Stimulated activated CD8-positive, alpha-beta memory T cell treated with anti-CD3 and anti-CD28 coated beads, Interleukin-12 subunit alpha, Interleukin-12 subunit beta, amount 100 ng/mL, for 1 hour (primary cell): ENCODE measurements at regions not wholly inside any gene's neighbourhood (a gene's known extent, or its start where the extent isn't known, plus 50 kb on each side); places are given as distances from the start of the nearest gene placed in this dataset.
"Not testable (repeated sequence)": the region's sequence is repeated elsewhere in the genome, so short reads cannot be mapped to it uniquely, and the experiment has no call there.

Experiments used
- DNase-seq: peaks from one replicate; pipeline ENCODE4 v3.0.0-alpha.2; 2020; ENCODE audit warnings: low read depth

DNA sequence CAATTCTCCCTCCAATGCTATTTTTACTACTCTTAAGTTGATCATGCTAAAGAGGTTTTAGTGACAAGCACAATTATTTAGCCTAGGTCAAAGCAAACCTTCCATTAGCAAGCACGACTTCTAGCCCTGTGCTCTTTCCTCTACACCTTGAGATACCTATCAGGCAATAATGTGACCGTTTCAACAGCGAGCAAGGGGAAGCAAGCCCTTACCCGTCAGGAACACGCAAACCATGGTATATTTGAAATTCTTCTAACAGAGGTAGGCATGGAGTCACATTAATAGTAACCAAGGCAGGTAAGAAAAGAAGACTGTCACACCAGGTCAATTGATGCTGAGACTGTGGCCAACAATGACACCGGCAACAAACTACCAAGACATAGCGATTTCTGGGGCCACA lies 68.9 kb upstream of the VGLL4 start:
- no peak for DNase-seq

DNA sequence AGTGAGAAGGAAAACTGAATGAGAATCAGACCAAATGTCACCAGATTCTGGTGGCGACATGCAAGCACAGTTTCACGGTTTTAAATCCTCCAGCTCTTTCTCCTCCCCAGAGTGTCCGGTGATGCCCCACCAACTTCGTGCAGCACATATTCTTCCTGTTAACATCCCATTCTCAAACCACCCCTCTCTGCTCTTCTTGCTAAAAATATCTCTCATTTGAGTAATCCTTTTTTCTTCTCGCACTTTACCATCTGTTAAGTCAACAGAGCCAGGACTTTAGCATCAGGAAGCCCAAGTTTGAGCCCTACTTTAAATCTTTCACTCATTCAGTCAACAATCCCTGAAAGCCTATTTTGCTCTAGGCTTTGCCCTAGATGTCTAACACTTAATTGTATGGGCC lies 68.2 kb upstream of the VGLL4 start:
- no peak for DNase-seq

DNA sequence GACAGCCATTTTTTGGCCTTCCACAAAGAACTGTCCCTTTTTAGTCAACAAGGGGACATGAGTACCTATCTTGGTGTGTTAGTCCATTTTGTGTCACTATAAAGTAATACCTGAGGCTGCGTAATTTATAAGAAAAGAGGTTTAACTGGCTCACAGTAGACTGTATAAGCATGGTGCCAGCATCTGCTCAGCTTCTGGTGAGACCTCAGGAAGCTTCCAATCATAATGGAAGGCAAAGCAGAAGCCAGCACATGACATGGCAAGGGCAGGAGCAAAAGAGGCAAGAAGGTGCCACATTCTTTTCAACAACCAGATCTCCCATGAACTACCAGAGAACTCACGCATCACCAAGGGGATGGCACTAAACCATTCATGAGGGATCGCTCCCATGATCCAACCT lies 66.1 kb upstream of the VGLL4 start:
- DNase-seq: no peak

DNA sequence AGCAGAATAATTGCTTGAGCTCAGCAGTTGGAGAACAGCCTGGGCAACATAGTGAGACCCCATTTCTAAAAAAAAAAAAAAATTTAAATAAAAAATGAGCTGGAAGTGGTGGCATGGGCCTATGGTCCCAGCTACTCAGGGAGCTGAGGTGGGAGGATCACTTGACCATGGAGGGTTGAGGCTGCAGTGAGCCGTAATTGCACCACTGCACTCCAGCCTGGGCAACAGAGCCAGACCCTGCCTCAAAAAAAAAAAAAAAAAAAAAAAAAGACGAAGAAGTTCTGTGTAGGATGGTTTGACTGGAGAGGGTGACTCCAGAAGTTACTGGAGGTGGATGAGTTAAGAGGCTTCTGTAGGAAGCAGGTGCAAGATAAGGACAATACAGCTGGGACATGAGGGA lies 63.4 kb upstream of the VGLL4 start:
- DNase-seq: not testable (repeated sequence)

DNA sequence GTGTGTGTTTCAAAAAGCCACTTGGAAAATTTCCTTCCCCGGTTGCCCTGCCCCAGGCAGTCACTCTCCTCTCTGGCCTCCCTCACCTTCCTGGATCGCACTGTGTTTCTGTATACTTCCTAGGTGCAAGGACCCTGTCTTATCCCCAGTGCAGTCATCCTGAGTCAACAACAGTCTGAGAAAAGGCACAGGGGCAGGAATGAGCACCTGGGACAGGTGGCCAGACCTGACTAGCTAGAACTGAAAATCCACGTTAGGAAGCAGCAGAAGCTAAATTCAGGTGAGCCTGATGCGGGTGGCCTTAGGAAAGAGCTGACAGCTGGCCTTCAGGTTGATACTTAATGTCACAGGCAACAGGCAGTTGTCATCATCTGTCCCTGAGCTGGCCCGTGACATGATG lies 62.9 kb upstream of the VGLL4 start:
- no peak for DNase-seq

DNA sequence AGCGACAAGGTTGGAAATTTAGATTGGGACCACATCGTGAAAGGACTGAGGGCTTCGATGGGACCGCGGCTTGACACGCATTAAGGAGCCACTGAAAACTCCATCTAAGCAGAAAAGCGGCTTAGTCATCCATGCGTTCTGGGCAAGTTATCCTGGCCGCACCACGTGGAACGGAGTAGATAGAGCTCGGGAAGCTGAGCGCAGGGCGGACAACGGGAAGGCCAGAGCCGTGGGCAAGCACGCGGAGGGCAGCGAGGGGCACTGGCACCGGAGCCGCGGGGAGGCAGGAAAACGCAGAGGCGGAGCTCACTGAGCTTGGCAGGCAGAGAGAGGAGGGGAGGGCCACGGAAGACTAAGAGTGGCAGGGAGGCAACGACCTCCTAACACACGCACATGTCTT lies 61.3 kb upstream of the VGLL4 start:
- no peak for DNase-seq

DNA sequence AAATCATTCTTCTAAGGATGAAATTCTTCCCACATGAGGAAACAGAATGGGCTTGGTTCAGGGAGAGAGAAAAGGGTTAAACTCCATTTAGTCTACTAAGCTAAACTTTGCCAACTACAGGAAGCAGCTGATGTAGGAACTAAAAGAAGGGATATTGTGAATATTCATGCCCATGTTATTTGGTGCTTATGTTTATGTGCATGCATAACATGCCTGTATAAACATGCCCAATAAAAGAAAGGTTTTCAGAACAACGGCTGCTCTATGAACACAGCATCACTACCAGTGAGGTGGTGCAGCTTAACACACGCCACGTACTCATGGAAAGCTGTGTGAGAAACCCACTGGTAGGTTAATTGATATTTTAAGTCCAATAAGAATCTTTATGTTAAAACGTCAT lies 59.4 kb upstream of the VGLL4 start:
- no peak for DNase-seq

DNA sequence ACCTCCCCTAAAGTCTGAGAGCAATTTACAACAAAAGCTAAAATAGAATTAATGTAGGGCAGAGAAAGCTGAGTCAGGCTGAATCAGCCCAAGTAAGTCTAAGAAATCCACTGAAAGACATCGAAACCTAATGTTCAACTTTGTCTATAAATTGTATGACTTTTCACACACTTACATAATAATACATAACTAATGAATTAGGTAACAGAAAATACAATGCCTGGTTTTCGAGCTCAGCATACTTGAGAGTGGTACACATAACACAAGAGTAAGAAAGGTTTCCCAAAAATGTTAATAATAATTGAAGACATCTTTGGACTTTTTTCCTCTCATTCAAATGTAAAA lies 55.3 kb upstream of the VGLL4 start:
- DNase-seq: no peak

DNA sequence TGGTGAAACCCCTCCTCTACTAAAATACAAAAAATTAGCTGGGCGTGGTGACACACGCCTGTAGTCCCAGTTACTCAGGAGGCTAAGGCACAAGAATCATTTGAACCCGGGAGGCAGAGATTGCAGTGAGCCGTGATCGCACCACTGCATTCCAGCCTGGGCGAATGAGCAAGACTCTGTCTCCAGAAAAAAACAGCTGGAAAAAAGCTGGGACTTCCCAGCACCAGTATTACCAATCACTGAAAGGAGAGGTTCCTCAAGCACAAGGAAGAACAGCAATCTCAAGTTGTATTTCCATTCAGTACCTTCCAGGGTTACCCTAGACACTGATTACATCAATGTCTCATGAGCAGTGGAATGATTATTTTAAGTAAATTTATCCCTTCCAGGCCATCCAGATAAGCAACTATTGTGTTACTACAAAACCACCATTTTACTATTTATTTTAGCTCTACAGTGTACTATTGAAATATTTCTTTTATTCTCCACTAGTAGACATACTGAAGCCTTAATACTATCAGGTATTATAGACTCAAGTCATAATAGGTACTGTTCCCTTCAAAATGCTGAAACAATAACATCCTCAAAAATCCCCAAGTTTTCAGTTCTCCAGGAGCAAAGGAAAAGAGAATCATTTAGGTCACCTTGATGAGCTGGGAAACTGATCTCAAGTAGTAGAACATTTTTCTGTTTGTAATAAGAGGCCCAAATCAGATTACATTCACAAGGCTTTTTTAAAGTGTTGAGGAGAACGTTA lies 54.8 kb upstream of the VGLL4 start:
- DNase-seq: no peak

DNA sequence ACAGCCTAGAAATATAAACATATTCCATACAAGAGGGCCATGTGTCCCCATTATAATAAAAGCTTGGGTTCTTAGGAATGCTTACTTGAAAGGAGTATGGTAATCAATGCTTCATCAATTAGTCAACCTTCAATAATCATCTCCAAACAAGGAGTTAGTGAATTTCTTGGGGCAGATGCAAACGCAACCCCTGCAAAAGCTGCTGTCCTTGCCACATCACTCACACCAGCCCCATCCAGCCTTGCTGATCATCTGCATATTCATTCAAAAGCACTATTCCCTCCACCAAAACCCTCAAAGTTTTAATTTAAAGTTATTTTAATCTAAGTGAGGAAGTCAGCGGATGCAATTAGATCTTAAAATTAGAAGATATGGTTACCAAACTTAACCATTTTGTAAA lies 54.0 kb upstream of the VGLL4 start:
- DNase-seq: no peak

DNA sequence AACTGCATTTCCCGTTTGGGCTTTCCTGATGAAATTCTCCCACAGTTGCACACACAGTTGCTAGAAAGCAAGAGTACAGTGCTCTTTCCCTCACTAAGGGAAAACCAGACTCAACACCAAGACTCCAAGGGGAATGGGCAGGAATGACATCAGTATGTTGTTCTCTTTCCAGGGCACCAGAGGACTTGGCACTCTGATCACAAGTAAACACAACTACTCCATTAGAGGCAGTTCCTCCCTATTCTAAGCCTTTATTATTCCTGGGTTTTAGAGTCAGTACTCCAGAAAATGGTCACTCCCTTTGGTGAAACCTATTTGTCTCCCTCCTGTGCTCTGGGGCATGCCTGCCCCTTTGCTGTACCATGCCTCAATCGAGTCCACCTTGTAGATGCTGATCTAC lies 52.3 kb upstream of the VGLL4 start:
- DNase-seq: no peak
